H1 (cell line): ENCODE measurements at regions not wholly inside any gene's neighbourhood (a gene's known extent, or its start where the extent isn't known, plus 50 kb on each side); places are given as distances from the start of the nearest gene placed in this dataset.

Experiments
- CTCF ChIA-PET: fragments of 300-600 bp; sonication (Branson Sonifier 250); formaldehyde crosslinking; loops from one replicate; lab custom pipeline; 2021; ENCODE audit not compliant: partially characterized antibody; lab: Charles Lee
- POLR2A ChIA-PET: fragments of 300-600 bp; sonication (Branson Sonifier 250); formaldehyde crosslinking; loops from one replicate; lab custom pipeline; 2021; ENCODE audit warnings: inconsistent platforms; ENCODE audit not compliant: partially characterized antibody; lab: Charles Lee
- DNase-seq, 2 experiments: peaks; one replicate each; pipeline versions ENCODE4 v3.0.0 to v3.0.0-alpha.2; 2010 to 2022; ENCODE audit warnings: low spot score in 2 of 2, low read depth in 1 of 2, mixed read lengths in 1 of 2
- FAIRE-seq: peaks from 2 replicates; lab custom pipeline; 2011; peaks lifted over from hg19 to GRCh38; lab: Jason Lieb, UNC
- H2AFZ ChIP-seq: 2 replicates; pipeline ENCODE4 v1.8.1; 2012; ENCODE audit warnings: low read length, inconsistent platforms
- H2AK5ac ChIP-seq: 2 replicates; pipeline ENCODE4 v1.6.1; 2013; ENCODE audit warnings: low read depth, low read length
- H2BK120ac ChIP-seq: replicated peaks from 2 replicates; pipeline ENCODE3; 2013; ENCODE audit warnings: low read depth, low read length, inconsistent platforms
- H2BK12ac ChIP-seq: 2 replicates; pipeline ENCODE4 v1.6.1; 2013; ENCODE audit warnings: low read depth, low read length
- H2BK15ac ChIP-seq: 2 replicates; pipeline ENCODE4 v1.6.1; 2013; ENCODE audit warnings: low read length
- H2BK20ac ChIP-seq: 2 replicates; pipeline ENCODE4 v1.6.1; 2013; ENCODE audit warnings: low read length
- H2BK5ac ChIP-seq: 2 replicates; pipeline ENCODE4 v1.6.1; 2013; ENCODE audit warnings: low read depth, low read length
- H3K14ac ChIP-seq: 2 replicates; pipeline ENCODE4 v1.6.1; 2013; ENCODE audit warnings: inconsistent platforms; ENCODE audit not compliant: insufficient read length
- H3K18ac ChIP-seq: 2 replicates; pipeline ENCODE4 v1.6.1; 2013; ENCODE audit warnings: low read length; ENCODE audit errors: extremely low read depth
- H3K23ac ChIP-seq: 2 replicates; pipeline ENCODE4 v1.6.1; 2013; ENCODE audit warnings: inconsistent platforms; ENCODE audit not compliant: insufficient read length
- H3K23me2 ChIP-seq: 2 replicates; pipeline ENCODE4 v1.6.1; 2013; ENCODE audit warnings: low read depth, low read length
- H3K27ac ChIP-seq: 2 replicates; pipeline ENCODE4 v1.6.1; 2011; ENCODE audit warnings: low read depth, low read length, inconsistent platforms
- H3K27me3 ChIP-seq, 4 experiments: replicated peaks in 1 of 4; 1 replicate in 1 of 4; 2 replicates in 3 of 4; pipeline versions ENCODE4 v1.6.1 to v1.8.1; 2011 to 2013; ENCODE audit warnings: low read length in 3 of 4, mild to moderate bottlenecking in 3 of 4, inconsistent platforms in 2 of 4, mixed read lengths in 2 of 4, moderate library complexity in 1 of 4; ENCODE audit not compliant: control insufficient read depth in 3 of 4, insufficient read depth in 3 of 4; ENCODE audit errors: extremely low read depth in 1 of 4
- H3K36me3 ChIP-seq, 4 experiments: 2 replicates each; pipeline versions ENCODE4 v1.6.1 to v1.8.1; 2011 to 2013; ENCODE audit warnings: mild to moderate bottlenecking in 4 of 4, low read length in 3 of 4, moderate library complexity in 2 of 4, control low read depth in 1 of 4, inconsistent platforms in 1 of 4; ENCODE audit not compliant: insufficient read depth in 4 of 4, control insufficient read depth in 2 of 4
- H3K4ac ChIP-seq: replicated peaks from 2 replicates; pipeline ENCODE3; 2013; ENCODE audit warnings: low read length, low read depth, mixed read lengths, inconsistent platforms; ENCODE audit not compliant: insufficient read length
- H3K4me1 ChIP-seq, 4 experiments: replicated peaks in 1 of 4; 1 replicate in 1 of 4; 2 replicates in 3 of 4; pipeline versions ENCODE4 v1.6.1 to v1.8.1; 2011 to 2013; ENCODE audit warnings: low read length in 3 of 4, inconsistent platforms in 2 of 4, mixed read lengths in 1 of 4; ENCODE audit not compliant: insufficient read depth in 4 of 4, control insufficient read depth in 3 of 4
- H3K4me2 ChIP-seq, 2 experiments: 2 replicates each; pipeline versions ENCODE4 v1.6.1 to v1.8.1; 2011 to 2013; ENCODE audit warnings: low read depth in 2 of 2, low read length in 2 of 2, control low read depth in 1 of 2, inconsistent platforms in 1 of 2, mild to moderate bottlenecking in 1 of 2; ENCODE audit not compliant: insufficient read depth in 1 of 2
- H3K4me3 ChIP-seq, 4 experiments: fragments of 200-600, 300-600 bp in 1 of 4; sonication (generic), shearing (Covaris generic), sonication (Bioruptor Twin) in 1 of 4; 2 replicates each; pipeline versions ENCODE4 v1.5.1 to v1.8.1; 2011 to 2016; ENCODE audit warnings: low read length in 4 of 4, low read depth in 3 of 4, control low read depth in 2 of 4, inconsistent platforms in 2 of 4, mild to moderate bottlenecking in 2 of 4, mixed read lengths in 1 of 4, moderate library complexity in 1 of 4; ENCODE audit not compliant: insufficient read depth in 2 of 4; ENCODE audit errors: extremely low read depth in 1 of 4
- H3K56ac ChIP-seq: replicated peaks from 2 replicates; pipeline ENCODE3; 2013; ENCODE audit warnings: low read depth, mild to moderate bottlenecking, mixed read lengths, low read length, inconsistent platforms; ENCODE audit not compliant: insufficient read length
- H3K79me1 ChIP-seq: 2 replicates; pipeline ENCODE4 v1.6.1; 2013; ENCODE audit warnings: low read depth, low read length, control low read depth
- H3K79me2 ChIP-seq, 2 experiments: 2 replicates each; pipeline versions ENCODE4 v1.6.1 to v1.8.1; 2012 to 2013; ENCODE audit warnings: low read length in 2 of 2, mild to moderate bottlenecking in 2 of 2, inconsistent platforms in 1 of 2; ENCODE audit not compliant: insufficient read depth in 2 of 2, control insufficient read depth in 1 of 2
- H3K9ac ChIP-seq, 4 experiments: replicated peaks in 1 of 4; 1 replicate in 1 of 4; 2 replicates in 3 of 4; pipeline versions ENCODE4 v1.6.1 to v1.8.1; 2011 to 2013; ENCODE audit warnings: low read depth in 3 of 4, low read length in 3 of 4, control low read depth in 2 of 4, mild to moderate bottlenecking in 2 of 4, moderate library complexity in 2 of 4, inconsistent platforms in 1 of 4; ENCODE audit errors: extremely low read depth in 1 of 4
- H3K9me3 ChIP-seq, 2 experiments: 2 replicates each; pipeline versions ENCODE4 v1.6.1 to v1.8.1; 2012 to 2013; ENCODE audit warnings: mild to moderate bottlenecking in 2 of 2, moderate library complexity in 2 of 2, control low read depth in 1 of 2, inconsistent platforms in 1 of 2, low read depth in 1 of 2, low read length in 1 of 2, mixed read lengths in 1 of 2; ENCODE audit not compliant: insufficient read depth in 2 of 2
- H4K20me1 ChIP-seq, 2 experiments: replicated peaks in 1 of 2; 2 replicates each; pipeline versions ENCODE3 to v1.8.1; 2011 to 2013; ENCODE audit warnings: inconsistent platforms in 2 of 2, low read length in 2 of 2, mild to moderate bottlenecking in 1 of 2; ENCODE audit not compliant: insufficient read depth in 2 of 2, control insufficient read depth in 1 of 2
- H4K5ac ChIP-seq: 2 replicates; pipeline ENCODE4 v1.6.1; 2013; ENCODE audit warnings: low read length, low read depth, mixed read lengths, inconsistent platforms; ENCODE audit not compliant: insufficient read length
- H4K8ac ChIP-seq: 2 replicates; pipeline ENCODE4 v1.8.0; 2013; ENCODE audit warnings: mild to moderate bottlenecking, moderate library complexity, low read length, inconsistent platforms; ENCODE audit not compliant: insufficient read depth; ENCODE audit errors: extremely low read depth
- H4K91ac ChIP-seq: replicated peaks from 2 replicates; pipeline ENCODE3; 2013; ENCODE audit warnings: low read length, mixed read lengths, inconsistent platforms; ENCODE audit not compliant: insufficient read length
- ASH2L ChIP-seq: fragments of 200-600, 300-600 bp; sonication (generic); IDR thresholded peaks from one replicate; pipeline ENCODE4 v1.7.1; 2017; ENCODE audit warnings: low read length
- HDAC6 ChIP-seq: IDR thresholded peaks from one replicate; pipeline ENCODE4 v1.7.1; 2012; ENCODE audit warnings: low read depth, mild to moderate bottlenecking, inconsistent platforms, low read length, moderate library complexity
- JUN ChIP-seq: IDR thresholded peaks from 2 replicates; pipeline ENCODE4 v1.6.1; 2011; ENCODE audit warnings: low read depth, mild to moderate bottlenecking, improper control_type of control experiment, low read length
- PHF8 ChIP-seq: fragments of 200-600 bp; sonication (generic); conservative IDR thresholded peaks from 2 replicates; pipeline ENCODE4 v1.7.1; 2012; ENCODE audit warnings: low read depth, mild to moderate bottlenecking, inconsistent platforms, low read length, moderate library complexity
- RBBP5 ChIP-seq: IDR thresholded peaks from 2 replicates; pipeline ENCODE4 v1.7.1; 2012; ENCODE audit warnings: low read depth, mild to moderate bottlenecking, inconsistent platforms, low read length, moderate library complexity, borderline replicate concordance
- TBP ChIP-seq: IDR thresholded peaks from 2 replicates; pipeline ENCODE4 v1.6.1; 2011; ENCODE audit warnings: low read depth, low read length, improper control_type of control experiment
- TEAD4 ChIP-seq: IDR thresholded peaks from 2 replicates; pipeline ENCODE4 v1.6.1; 2012; ENCODE audit warnings: low read depth, low read length, inconsistent platforms, mixed read lengths
- whole genome bisulfite sequencing, 2 experiments: shearing (Covaris generic) in 1 of 2; methylation state at CpG; one replicate each; pipeline versions ENCODE4 v1.1.6 to v1.1.7; 2013 to 2015; ENCODE audit warnings: low lambda C conversion rate in 2 of 2, mixed read lengths in 2 of 2, inconsistent platforms in 1 of 2, low coverage in 1 of 2, missing lambda C conversion rate in 1 of 2; ENCODE audit not compliant: insufficient replicate concordance in 2 of 2, insufficient coverage in 1 of 2, insufficient read length in 1 of 2; ENCODE audit errors: extremely low coverage in 1 of 2, missing lambda C conversion rate in 1 of 2; 5-methylcytosine and 5-hydroxymethylcytosine counted together
- TF ChIP-seq, protein P1 (sequence below): IDR thresholded peaks from 2 replicates; pipeline ENCODE4 v1.6.1; 2012; ENCODE audit warnings: inconsistent platforms
- TF ChIP-seq, protein P2 (sequence below): IDR thresholded peaks from 2 replicates; pipeline ENCODE4 v1.6.1; 2012; ENCODE audit warnings: inconsistent platforms

DNA sequence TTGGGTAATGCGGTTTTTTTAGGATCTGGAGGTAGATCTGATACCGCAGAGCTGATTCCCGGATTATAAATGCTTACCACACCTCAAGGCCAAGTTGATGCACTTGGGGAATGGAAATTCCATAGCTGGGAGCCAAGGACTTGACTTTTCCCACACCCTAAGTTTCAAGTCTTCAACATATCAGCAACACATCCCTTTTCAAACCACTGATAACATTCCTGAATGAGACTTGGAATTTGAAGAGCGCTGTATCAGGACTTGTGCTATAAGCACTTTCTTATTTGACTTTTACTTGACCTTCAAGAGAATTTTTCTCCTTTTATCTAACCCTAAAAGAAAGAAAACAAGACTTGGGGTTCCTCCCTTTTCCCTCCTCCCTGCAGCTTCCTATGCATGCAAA is 90.6 kb upstream of the NAA20 start:
- no peak overlapping the region for H4K8ac ChIP-seq
- no peaks in the 10 kb centered on the region for H3K9me3 ChIP-seq
- no peak overlapping the region for H3K56ac ChIP-seq
- H2BK12ac ChIP-seq: no peak overlapping the region
- no peak overlapping the region for H3K4me3 ChIP-seq
- ChIA-PET CTCF (no interaction called here), POLR2A (no interaction called here)
- no peak overlapping the region for H2BK120ac ChIP-seq
- H3K18ac ChIP-seq: no peak overlapping the region
- H3K14ac ChIP-seq: no peak overlapping the region
- H3K4me2 ChIP-seq: no peak overlapping the region
- no peak overlapping the region for H2BK20ac ChIP-seq
- TF ChIP-seq, protein P1, sequence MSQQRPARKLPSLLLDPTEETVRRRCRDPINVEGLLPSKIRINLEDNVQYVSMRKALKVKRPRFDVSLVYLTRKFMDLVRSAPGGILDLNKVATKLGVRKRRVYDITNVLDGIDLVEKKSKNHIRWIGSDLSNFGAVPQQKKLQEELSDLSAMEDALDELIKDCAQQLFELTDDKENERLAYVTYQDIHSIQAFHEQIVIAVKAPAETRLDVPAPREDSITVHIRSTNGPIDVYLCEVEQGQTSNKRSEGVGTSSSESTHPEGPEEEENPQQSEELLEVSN: no peak
- TF ChIP-seq, protein P2, sequence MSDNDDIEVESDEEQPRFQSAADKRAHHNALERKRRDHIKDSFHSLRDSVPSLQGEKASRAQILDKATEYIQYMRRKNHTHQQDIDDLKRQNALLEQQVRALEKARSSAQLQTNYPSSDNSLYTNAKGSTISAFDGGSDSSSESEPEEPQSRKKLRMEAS: no peak
- TF ChIP-seq TBP: no peak
- TF ChIP-seq ASH2L: no peak
- TF ChIP-seq TEAD4: no peak
- TF ChIP-seq RBBP5: no peak
- TF ChIP-seq HDAC6: no peak
- no peak for TF ChIP-seq JUN
- TF ChIP-seq PHF8: no peak
- H2BK5ac ChIP-seq: no peak overlapping the region
- no peak overlapping the region for H3K4ac ChIP-seq
- H4K91ac ChIP-seq: no peak overlapping the region
- H3K36me3 ChIP-seq: no peaks in the 10 kb centered on the region
- no peak overlapping the region for H3K27ac ChIP-seq
- no peak overlapping the region for H4K5ac ChIP-seq
- H3K79me2 ChIP-seq: no peaks in the 10 kb centered on the region
- H2AK5ac ChIP-seq: no peak overlapping the region
- H3K23ac ChIP-seq: no peak overlapping the region
- H3K9ac ChIP-seq: no peak overlapping the region
- no peak overlapping the region for H2BK15ac ChIP-seq
- H3K79me1 ChIP-seq: no peaks in the 10 kb centered on the region
- peaks cover 0 to 5% (median 0%) of the 10 kb centered on the region in 4 experiments; a peak in 2 of 7 replicates for H3K4me1 ChIP-seq
- DNase-seq: no peak
- peaks cover 1% of the 10 kb centered on the region; the same call in 1 of the 2 replicates for H3K23me2 ChIP-seq
- H2AFZ ChIP-seq: 0 out of 2 replicates have a peak overlapping the region, but pooled peaks have one; percentile 39
- FAIRE-seq: no peak
- no peaks in the 10 kb centered on the region; a peak in 1 of 7 replicates for H3K27me3 ChIP-seq
- 86% methylated on average over 4 of the region's 4 CpGs; no CpG with 5 or more reads in 1 of the 2 experiments for WGBS, 2 experiments
- no peaks in the 10 kb centered on the region for H4K20me1 ChIP-seq
